ENCODE measurements at regions not wholly inside any gene's neighbourhood (a gene's known extent, or its start where the extent isn't known, plus 50 kb on each side); places are given as distances from the start of the nearest gene placed in this dataset.

GRCh38 chr3:16816048-16816780 lies 68.5 kb upstream of the PLCL2 start:
- peaks cover 7% of the 10 kb centered on the region for H3K9me3 ChIP-seq (ENCODE audit: control insufficient read depth, insufficient read depth, low read length)
- no peak overlapping the region for H3K9ac ChIP-seq (ENCODE audit: low read depth, low read length)
- H3K36me3 ChIP-seq (ENCODE audit: insufficient read depth, low read length), result no peaks in the 10 kb centered on the region
- 0 out of 2 replicates have a peak, but pooled peaks cover under 1% of the 10 kb centered on the region for H3K4me1 ChIP-seq (ENCODE audit: insufficient read depth, low read length)

DNA sequence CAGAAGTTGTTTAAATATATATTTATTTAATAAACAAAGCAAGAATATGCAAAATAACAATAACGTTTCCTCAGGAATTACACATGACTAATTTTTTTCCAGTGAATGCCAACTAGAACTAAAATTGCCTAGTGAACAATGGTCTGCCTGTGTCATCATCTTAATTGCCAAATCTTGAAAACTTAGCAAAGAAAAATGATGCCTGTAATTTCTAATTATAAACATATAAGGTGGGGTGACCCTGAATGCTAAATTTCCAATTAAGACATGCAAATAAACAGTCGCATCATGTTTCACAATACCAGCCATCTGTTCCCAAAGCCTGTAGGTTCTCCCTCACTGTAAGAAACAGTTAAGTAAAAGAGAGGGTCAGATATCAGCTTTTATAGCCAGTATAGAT lies 67.6 kb upstream of the PLCL2 start:
- Histone ChIP-seq H3K36me3 (ENCODE audit: insufficient read depth, low read length) (no peaks in the 10 kb centered on the region), H3K9ac (ENCODE audit: low read depth, low read length) (no peak overlapping the region), H3K9me3 (ENCODE audit: control insufficient read depth, insufficient read depth, low read length) (peaks cover 7% of the 10 kb centered on the region), H3K4me1 (ENCODE audit: insufficient read depth, low read length) (no peaks in the 10 kb centered on the region)

DNA sequence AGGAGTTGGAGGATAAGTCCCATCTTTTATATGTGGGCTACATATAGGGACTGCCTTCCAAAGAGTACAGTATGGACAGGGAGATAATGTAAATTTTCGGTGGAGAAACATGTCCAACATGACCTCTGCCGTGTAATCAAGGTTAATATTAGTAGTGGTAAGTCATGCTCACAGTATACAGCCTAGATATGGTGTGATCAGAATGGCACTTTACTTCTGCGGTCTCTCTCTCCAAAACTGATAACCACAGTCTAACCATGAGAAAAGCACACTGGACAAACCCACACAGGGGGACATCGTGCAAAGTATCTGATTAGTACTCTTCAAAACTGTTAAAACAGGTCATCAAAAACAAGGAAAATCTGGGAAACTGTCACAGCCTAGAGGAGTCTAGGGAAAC lies 66.6 kb upstream of the PLCL2 start:
- H3K36me3 ChIP-seq (ENCODE audit: insufficient read depth, low read length), result no peaks in the 10 kb centered on the region
- H3K9ac ChIP-seq (ENCODE audit: low read depth, low read length), result no peak overlapping the region
- H3K9me3 ChIP-seq (ENCODE audit: control insufficient read depth, insufficient read depth, low read length), result peaks cover 7% of the 10 kb centered on the region
- H3K4me1 ChIP-seq (ENCODE audit: insufficient read depth, low read length), result no peaks in the 10 kb centered on the region

DNA sequence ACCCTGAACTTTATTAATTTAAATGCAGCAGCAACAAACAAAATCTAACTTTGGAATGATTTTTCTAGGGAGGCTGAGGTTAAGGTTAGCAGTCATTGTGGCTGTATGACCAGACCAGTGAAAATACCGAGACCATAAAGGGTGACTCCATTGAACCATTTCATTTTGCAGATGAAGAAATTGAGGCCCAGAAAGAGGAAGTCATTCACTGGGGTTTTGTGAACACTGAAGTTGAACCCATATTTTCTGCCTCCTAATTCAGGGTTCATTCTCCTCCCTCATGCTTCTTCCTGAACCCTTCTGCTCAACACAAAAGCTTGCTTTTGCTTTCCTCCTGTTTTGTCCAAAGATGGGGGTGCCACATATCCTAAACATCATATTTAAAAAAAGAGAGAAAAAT lies 65.8 kb upstream of the PLCL2 start:
- H3K9ac ChIP-seq (ENCODE audit: low read depth, low read length), result no peak overlapping the region
- no peaks in the 10 kb centered on the region for H3K4me1 ChIP-seq (ENCODE audit: insufficient read depth, low read length)
- no peaks in the 10 kb centered on the region for H3K36me3 ChIP-seq (ENCODE audit: insufficient read depth, low read length)
- peaks cover 7% of the 10 kb centered on the region for H3K9me3 ChIP-seq (ENCODE audit: control insufficient read depth, insufficient read depth, low read length)

DNA sequence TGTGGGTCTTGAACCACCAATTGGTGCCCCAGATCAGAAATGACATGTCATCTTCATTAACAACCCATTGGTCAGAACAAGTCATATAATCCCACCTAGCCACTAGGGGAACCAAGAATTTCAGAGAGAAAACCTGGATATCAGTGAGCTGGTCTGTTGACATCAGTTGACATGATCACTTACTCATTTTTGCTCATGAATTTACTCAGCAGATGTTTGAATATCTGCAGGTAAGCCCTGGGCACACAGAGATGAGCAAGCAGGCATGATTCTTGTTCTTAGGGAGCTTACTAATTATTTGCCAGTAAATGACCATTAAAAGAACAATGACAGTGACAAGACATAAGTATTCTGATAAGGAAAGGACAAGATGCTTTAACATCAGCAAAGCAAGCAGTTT lies 64.3 kb upstream of the PLCL2 start:
- Histone ChIP-seq H3K9ac (ENCODE audit: low read depth, low read length) (no peak overlapping the region), H3K4me1 (ENCODE audit: insufficient read depth, low read length) (no peaks in the 10 kb centered on the region), H3K9me3 (ENCODE audit: control insufficient read depth, insufficient read depth, low read length) (peaks cover 7% of the 10 kb centered on the region; the same call in 1 of the 2 replicates), H3K36me3 (ENCODE audit: insufficient read depth, low read length) (no peaks in the 10 kb centered on the region)

DNA sequence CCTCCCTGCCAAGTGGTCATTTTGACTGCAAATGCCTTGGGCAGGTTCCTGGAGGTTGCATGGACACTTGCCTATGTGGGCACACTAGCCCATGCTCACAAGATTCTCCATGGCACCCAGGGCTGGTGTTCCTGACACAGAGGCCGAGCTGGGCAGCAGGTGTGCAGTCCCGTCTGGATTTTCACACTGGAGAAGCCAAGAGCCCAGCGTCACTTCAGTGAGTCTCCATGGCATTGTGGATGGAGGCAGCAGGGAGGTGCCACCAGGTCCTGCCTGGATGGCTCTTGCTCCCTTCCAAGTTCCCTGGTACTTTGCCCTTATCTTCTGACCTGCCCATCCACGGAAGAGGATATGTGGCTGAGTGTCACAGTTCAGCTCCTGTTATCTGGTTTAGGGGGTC lies 63.7 kb upstream of the PLCL2 start:
- Histone ChIP-seq H3K9ac (ENCODE audit: low read depth, low read length) (no peak overlapping the region), H3K36me3 (ENCODE audit: insufficient read depth, low read length) (no peaks in the 10 kb centered on the region), H3K9me3 (ENCODE audit: control insufficient read depth, insufficient read depth, low read length) (peaks cover 7% of the 10 kb centered on the region; the same call in 1 of the 2 replicates), H3K4me1 (ENCODE audit: insufficient read depth, low read length) (no peaks in the 10 kb centered on the region)

DNA sequence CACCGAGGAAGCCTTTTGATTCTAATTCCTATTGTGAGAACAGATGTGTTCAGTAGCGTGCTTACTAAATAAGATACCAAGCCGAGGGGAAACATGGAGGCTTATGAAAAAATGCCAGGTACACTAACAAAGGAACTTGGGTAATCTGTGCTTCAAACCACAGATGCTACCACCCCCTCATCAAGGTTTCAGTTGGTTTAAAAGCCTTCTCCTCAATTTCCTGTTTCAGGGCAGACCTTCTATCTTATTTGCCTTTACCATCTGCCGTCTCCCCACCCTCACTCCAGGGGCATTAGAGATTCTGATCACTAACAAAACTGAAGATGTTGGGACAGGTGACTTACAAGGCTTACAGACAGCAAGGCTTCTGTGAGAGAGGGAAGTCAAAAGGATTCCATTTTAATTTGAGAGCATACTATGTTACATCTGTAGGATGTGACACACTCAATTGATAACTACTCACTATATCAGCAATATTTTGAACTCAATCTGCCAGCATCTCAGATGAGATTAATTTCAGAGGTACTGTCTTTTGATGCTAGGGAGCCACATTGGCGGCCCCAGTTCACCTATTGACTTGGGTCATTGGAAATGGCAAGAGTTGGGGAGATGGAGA lies 60.6 kb upstream of the PLCL2 start:
- Histone ChIP-seq H3K4me1 (ENCODE audit: insufficient read depth, low read length) (0 out of 2 replicates have a peak, but pooled peaks cover 3% of the 10 kb centered on the region), H3K9ac (ENCODE audit: low read depth, low read length) (no peak overlapping the region), H3K36me3 (ENCODE audit: insufficient read depth, low read length) (no peaks in the 10 kb centered on the region), H3K9me3 (ENCODE audit: control insufficient read depth, insufficient read depth, low read length) (peaks cover 6% of the 10 kb centered on the region; the same call in 1 of the 2 replicates)

DNA sequence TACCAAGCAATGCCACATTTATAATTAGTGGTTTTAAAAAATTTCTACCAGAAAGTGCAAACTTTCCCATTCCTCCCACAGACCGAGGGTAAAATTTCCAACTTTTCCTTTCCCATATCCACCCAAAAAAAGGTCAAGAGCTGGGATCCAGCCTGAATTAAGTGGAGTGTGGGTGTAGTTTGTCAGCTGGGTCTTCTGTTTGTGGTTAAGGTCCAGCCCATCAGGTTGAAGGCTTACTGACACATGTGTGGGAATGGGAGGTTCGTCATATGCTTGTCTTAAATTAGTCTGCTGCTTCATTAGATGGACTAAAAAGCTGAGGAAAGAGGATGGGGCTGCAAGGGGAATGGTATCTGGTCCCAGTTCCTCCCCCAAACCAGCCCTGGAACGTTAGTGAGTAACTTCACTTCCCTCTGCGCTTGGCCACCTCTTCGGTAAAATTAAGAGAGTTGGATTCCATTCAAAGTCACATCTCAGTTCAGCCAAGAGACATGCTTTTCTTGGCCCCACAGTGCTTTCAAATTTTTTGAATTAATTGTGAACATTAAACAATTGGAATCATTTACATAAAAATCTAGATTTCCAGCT lies 59.0 kb upstream of the PLCL2 start:
- H3K9ac ChIP-seq (ENCODE audit: low read depth, low read length), result no peak overlapping the region
- H3K9me3 ChIP-seq (ENCODE audit: control insufficient read depth, insufficient read depth, low read length), result no peaks in the 10 kb centered on the region
- H3K4me1 ChIP-seq (ENCODE audit: insufficient read depth, low read length), result 0 out of 2 replicates have a peak, but pooled peaks cover 4% of the 10 kb centered on the region
- no peaks in the 10 kb centered on the region for H3K36me3 ChIP-seq (ENCODE audit: insufficient read depth, low read length)

GRCh38 chr3:16828815-16829214 lies 55.9 kb upstream of the PLCL2 start:
- no peaks in the 10 kb centered on the region for H3K36me3 ChIP-seq (ENCODE audit: insufficient read depth, low read length)
- H3K9ac ChIP-seq (ENCODE audit: low read depth, low read length), result no peak overlapping the region
- 0 out of 2 replicates have a peak, but pooled peaks cover 6% of the 10 kb centered on the region for H3K4me1 ChIP-seq (ENCODE audit: insufficient read depth, low read length)
- no peaks in the 10 kb centered on the region for H3K9me3 ChIP-seq (ENCODE audit: control insufficient read depth, insufficient read depth, low read length)

DNA sequence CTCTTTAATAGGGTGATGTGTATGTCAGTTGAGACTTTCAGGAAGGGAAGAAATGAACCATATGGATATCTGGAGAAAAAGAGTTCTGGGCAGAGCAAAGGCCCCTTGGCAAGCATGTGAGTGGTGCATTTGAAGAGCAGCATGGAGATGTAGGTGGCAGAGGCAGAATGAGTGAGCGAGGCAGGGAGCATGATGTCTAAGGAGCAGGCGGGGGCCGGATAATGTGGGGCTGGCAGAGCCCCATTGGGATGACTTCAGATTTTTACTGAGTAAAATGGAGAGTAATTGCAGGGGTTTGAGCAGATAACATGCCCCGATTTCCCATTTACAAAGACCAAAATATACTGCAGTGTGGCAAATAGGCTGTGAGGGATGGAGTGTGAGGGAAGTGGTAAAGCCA lies 52.9 kb upstream of the PLCL2 start:
- Histone ChIP-seq H3K4me1 (ENCODE audit: insufficient read depth, low read length) (0 out of 2 replicates have a peak, but pooled peaks cover 6% of the 10 kb centered on the region), H3K9me3 (ENCODE audit: control insufficient read depth, insufficient read depth, low read length) (no peaks in the 10 kb centered on the region), H3K9ac (ENCODE audit: low read depth, low read length) (no peak overlapping the region), H3K36me3 (ENCODE audit: insufficient read depth, low read length) (no peaks in the 10 kb centered on the region)

DNA sequence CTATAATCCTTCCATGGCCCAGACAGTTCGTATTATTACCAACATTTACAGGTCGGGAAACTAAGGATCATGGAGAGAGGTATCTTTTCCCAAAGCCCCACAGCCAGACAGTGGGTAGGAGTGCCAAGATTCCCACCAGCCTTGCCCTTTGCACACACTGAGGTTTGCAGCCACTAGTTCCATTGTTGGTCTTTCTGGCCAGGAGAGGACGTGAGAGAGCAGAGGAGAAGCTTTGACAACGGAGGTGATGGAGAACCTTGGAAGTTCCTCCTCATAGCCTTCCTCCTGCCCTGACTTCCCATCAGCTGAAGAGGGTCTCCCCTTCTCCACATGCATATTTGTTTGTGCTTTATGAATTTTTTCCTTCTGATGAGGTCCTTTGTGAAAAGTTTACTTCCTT lies 50.5 kb upstream of the PLCL2 start:
- no peaks in the 10 kb centered on the region for H3K9me3 ChIP-seq (ENCODE audit: control insufficient read depth, insufficient read depth, low read length)
- H3K4me1 ChIP-seq (ENCODE audit: insufficient read depth, low read length), result 0 out of 2 replicates have a peak, but pooled peaks cover 3% of the 10 kb centered on the region
- H3K9ac ChIP-seq (ENCODE audit: low read depth, low read length), result no peak overlapping the region
- H3K36me3 ChIP-seq (ENCODE audit: insufficient read depth, low read length), result no peaks in the 10 kb centered on the region

DNA sequence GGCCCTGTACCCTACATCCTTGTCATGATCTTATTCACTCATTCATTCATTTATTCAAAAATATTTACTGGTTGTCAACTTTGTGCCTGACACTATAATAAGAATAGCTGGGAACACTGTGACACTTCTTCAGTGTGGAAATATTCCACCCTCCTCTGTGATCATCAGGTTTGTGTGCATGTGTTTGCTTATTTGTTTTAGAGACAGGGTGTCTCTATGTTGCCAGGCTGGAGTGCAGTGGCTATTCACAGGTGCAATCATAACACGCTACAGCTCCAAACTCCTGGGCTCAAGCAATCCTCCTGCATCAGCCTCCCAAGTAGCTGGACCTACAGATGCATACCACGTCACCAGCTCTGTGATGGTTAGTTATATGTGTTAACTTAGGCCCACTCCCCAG lies 50.0 kb upstream of the PLCL2 start:
- Histone ChIP-seq H3K9me3 (ENCODE audit: control insufficient read depth, insufficient read depth, low read length) (no peaks in the 10 kb centered on the region), H3K9ac (ENCODE audit: low read depth, low read length) (no peak overlapping the region), H3K36me3 (ENCODE audit: insufficient read depth, low read length) (no peaks in the 10 kb centered on the region), H3K4me1 (ENCODE audit: insufficient read depth, low read length) (0 out of 2 replicates have a peak, but pooled peaks cover 3% of the 10 kb centered on the region)
